ENCODE measurements at regions not wholly inside any gene's neighbourhood (a gene's known extent, or its start where the extent isn't known, plus 50 kb on each side); places are given as distances from the start of the nearest gene placed in this dataset.
A peak's percentile ranks its signal among the peaks of the same experiment; 100 is the strongest.

DNA sequence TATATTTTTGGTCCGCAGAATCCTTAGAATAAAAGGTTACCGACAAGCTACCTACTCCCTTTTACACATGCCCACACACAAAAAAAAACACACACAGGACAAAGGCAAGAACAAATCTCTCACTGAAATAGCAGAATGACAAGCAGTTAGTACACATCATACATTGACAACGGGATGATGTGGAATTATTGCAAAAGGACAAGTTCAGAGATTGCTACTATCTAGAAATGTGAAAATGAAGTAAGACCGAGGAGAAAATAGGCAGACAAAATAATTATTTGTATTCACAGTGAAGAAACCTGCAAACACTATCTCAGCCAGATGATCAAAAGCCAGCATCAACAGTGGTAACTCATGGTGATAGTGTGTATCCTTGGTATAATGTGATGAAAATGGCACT is 112.2 kb upstream of the C3orf80 start:
- Histone ChIP-seq H3K27ac (no peak overlapping the region), H3K9me3 (no peaks in the 10 kb centered on the region), H3K36me3 (no peaks in the 10 kb centered on the region), H3K27me3 (no peaks in the 10 kb centered on the region), H3K4me3 (no peak overlapping the region), H3K4me1 (peaks cover 0 to 5% (median 5%) of the 10 kb centered on the region in 3 donors)
- intact Hi-C loops (cut with DNase I): no loop called here
- WGBS, 2 donors: 83 to 87% methylated on average over 4 of the region's 4 CpGs
- TF ChIP-seq, protein P1, sequence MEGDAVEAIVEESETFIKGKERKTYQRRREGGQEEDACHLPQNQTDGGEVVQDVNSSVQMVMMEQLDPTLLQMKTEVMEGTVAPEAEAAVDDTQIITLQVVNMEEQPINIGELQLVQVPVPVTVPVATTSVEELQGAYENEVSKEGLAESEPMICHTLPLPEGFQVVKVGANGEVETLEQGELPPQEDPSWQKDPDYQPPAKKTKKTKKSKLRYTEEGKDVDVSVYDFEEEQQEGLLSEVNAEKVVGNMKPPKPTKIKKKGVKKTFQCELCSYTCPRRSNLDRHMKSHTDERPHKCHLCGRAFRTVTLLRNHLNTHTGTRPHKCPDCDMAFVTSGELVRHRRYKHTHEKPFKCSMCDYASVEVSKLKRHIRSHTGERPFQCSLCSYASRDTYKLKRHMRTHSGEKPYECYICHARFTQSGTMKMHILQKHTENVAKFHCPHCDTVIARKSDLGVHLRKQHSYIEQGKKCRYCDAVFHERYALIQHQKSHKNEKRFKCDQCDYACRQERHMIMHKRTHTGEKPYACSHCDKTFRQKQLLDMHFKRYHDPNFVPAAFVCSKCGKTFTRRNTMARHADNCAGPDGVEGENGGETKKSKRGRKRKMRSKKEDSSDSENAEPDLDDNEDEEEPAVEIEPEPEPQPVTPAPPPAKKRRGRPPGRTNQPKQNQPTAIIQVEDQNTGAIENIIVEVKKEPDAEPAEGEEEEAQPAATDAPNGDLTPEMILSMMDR (IDR thresholded peaks at IDR 0.05): no peak
- ATAC-seq (no peak), FAIRE-seq (no peak), DNase-seq (no peak)

DNA sequence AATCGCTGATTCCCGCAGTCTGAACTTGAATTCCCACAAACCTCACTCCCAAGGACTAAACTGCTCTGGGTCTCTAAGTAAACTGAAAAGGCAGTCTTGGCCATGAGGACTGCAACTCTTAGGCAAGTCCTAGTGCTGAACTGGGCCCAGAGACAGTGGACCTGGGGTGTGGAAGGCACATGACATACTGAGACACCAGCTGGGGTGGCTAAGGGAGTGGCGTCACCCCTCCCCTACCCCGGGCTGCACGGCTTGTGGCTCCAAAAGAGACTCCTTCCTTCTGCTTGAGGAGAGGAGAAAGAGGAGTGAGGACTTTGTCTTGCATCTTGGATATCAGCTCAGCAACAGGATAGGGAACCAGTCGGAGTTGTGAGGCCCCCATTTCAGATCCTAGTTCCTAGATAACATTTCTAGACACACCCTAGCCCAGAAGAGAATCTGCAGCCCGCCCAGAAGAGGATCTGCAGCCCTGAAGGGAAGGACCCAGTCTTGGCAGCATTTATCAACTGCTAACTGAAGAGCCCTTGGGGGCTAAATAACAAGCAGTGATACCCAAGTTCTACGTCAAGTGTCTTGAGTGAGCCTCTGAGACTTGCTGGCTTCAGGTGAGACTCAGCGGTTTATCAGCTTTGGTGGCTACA is 110.7 kb upstream of the C3orf80 start:
- 89 to 90% methylated on average over 9 of the region's 9 CpGs for WGBS, 2 donors
- ATAC-seq: no peak
- H3K9me3 ChIP-seq: no peaks in the 10 kb centered on the region
- DNase-seq: no peak
- H3K4me1 ChIP-seq: peaks cover 0 to 5% (median 5%) of the 10 kb centered on the region in 3 donors
- H3K4me3 ChIP-seq: no peak overlapping the region
- H3K27me3 ChIP-seq: no peaks in the 10 kb centered on the region
- intact Hi-C loops (cut with DNase I): no loop called here
- no peaks in the 10 kb centered on the region for H3K36me3 ChIP-seq
- H3K27ac ChIP-seq: no peak overlapping the region
- TF ChIP-seq, protein P1 (IDR thresholded peaks at IDR 0.05): no peak
- no peak for FAIRE-seq

DNA sequence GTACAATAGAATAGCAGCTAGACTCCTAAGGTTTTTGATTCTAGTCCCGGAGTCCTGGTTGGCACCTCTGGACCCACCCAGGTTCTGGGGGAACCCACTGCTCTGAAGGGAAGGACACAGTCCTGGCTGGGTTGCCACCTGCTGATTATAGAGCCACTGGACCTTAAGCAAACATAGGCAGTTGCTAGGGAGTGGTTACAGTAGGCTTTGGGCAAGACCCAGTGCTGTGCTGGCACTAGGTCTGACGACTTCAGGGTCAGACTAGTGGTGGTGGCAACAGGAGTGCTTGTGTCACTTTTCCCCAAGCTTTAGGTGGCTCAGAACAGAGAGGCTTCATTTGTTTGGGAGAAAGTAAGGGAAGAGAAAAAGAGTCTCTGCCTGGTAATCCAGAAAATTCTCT is 109.8 kb upstream of the C3orf80 start:
- TF ChIP-seq, protein P1 (IDR thresholded peaks at IDR 0.05): no peak
- H3K27ac ChIP-seq: no peak overlapping the region
- FAIRE-seq (no peak), DNase-seq (peak in 3 of 6 donors; percentile 32 to 52 (median 46)), ATAC-seq (peak; percentile 68 to 91 (median 86))
- no peak overlapping the region for H3K4me3 ChIP-seq
- H3K27me3 ChIP-seq: no peaks in the 10 kb centered on the region
- no peaks in the 10 kb centered on the region for H3K36me3 ChIP-seq
- WGBS, 2 donors: 50 to 58% methylated on average over 2 of the region's 2 CpGs
- peaks cover 0 to 5% (median 5%) of the 10 kb centered on the region in 3 donors for H3K4me1 ChIP-seq
- no peaks in the 10 kb centered on the region for H3K9me3 ChIP-seq
- intact Hi-C loops (cut with DNase I): no loop called here

DNA sequence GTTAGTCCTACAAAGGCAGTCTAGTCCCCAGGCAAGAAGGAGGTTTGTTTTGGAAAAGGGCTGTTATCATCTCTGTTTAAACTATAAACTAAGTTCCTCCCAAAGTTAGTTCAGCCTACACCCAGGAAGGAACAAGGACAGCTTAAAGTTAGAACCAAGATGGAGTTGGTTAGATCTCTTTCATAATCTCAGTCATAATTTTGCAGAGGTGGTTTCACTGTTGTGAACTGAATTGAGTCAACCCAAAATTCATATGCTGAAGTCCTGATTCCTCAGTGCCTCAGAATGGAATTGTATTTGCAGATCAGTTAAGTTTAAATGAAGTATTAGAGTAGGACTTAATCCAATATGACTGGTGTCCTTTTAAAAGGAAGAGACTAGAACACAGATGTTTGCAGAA is 101.0 kb upstream of the C3orf80 start:
- Histone ChIP-seq H3K4me3 (no peak overlapping the region), H3K9me3 (no peaks in the 10 kb centered on the region), H3K27me3 (no peaks in the 10 kb centered on the region), H3K36me3 (no peaks in the 10 kb centered on the region), H3K4me1 (no peaks in the 10 kb centered on the region), H3K27ac (no peak overlapping the region)
- intact Hi-C loops (cut with DNase I): no loop called here
- DNase-seq: no peak
- TF ChIP-seq, protein P1 (IDR thresholded peaks at IDR 0.05): no peak
- no peak for ATAC-seq
- FAIRE-seq: no peak

DNA sequence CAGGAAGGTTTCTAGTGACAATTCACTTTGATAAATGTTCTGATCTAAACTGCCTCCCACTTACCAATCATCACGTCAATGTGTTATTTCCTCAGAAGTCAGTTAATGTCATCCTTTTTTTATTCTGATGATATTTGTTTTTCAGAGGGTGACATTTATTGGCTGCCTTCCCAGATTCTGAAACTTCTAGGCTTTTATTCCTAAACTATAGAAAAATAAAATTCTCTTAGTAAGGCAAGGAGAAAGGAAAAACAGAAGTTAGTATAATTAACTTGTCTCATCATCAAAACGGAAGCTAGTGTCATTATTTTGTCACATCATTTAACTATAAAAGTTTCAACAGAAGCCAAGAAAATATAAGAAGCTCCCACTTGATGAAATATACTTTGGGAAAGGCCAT is 100.0 kb upstream of the C3orf80 start:
- H3K27ac ChIP-seq: no peak overlapping the region
- no peaks in the 10 kb centered on the region for H3K9me3 ChIP-seq
- ATAC-seq (no peak), DNase-seq (no peak), FAIRE-seq (no peak)
- TF ChIP-seq, protein P1 (IDR thresholded peaks at IDR 0.05): no peak
- H3K4me3 ChIP-seq: no peak overlapping the region
- H3K36me3 ChIP-seq: no peaks in the 10 kb centered on the region
- no peaks in the 10 kb centered on the region for H3K27me3 ChIP-seq
- intact Hi-C loops (cut with DNase I): no loop called here
- no peaks in the 10 kb centered on the region for H3K4me1 ChIP-seq
- 28 to 30% methylated on average over 2 of the region's 2 CpGs for WGBS, 2 donors

Data from pancreas (tissue), 10 donors.